ENCODE measurements at regions not wholly inside any gene's neighbourhood (a gene's known extent, or its start where the extent isn't known, plus 50 kb on each side); places are given as distances from the start of the nearest gene placed in this dataset.
"Not testable (repeated sequence)": the region's sequence is repeated elsewhere in the genome, so short reads cannot be mapped to it uniquely, and the experiment has no call there.

- H3K9me3 ChIP-seq; H3K4me3 ChIP-seq; H3K36me3 ChIP-seq; intact Hi-C loops (cut with DNase I); H3K4me1 ChIP-seq (replicated peaks); H3K27ac ChIP-seq; DNase-seq (ENCODE audit: low spot score); H3K27me3 ChIP-seq (replicated peaks; ENCODE audit: insufficient read depth): not testable (repeated sequence)
- 90% methylated on average over 1 of the region's 1 CpG for WGBS
Observed at GRCh38 chr9:42412354-42412753, 228.9 kb downstream of the SPATA31A6 start.

- no CpG with 5 or more reads among the region's 1 CpG for WGBS
- DNase-seq (ENCODE audit: low spot score); H3K4me1 ChIP-seq (replicated peaks); H3K4me3 ChIP-seq; H3K27ac ChIP-seq; H3K36me3 ChIP-seq; intact Hi-C loops (cut with DNase I); H3K9me3 ChIP-seq; H3K27me3 ChIP-seq (replicated peaks; ENCODE audit: insufficient read depth): not testable (repeated sequence)
Observed at GRCh38 chr9:42414865-42415264, 231.4 kb downstream of the SPATA31A6 start.

GRCh38 chr9:42419652-42420051 is 236.2 kb downstream of the SPATA31A6 start:
- 100% methylated on average over 1 of the region's 8 CpGs for WGBS
- H3K9me3 ChIP-seq; DNase-seq (ENCODE audit: low spot score); H3K4me3 ChIP-seq; H3K4me1 ChIP-seq (replicated peaks); H3K36me3 ChIP-seq; H3K27ac ChIP-seq; intact Hi-C loops (cut with DNase I); H3K27me3 ChIP-seq (replicated peaks; ENCODE audit: insufficient read depth): not testable (repeated sequence)

GRCh38 chr9:42420324-42420723 is 236.9 kb downstream of the SPATA31A6 start:
- intact Hi-C loops (cut with DNase I); DNase-seq (ENCODE audit: low spot score); H3K27me3 ChIP-seq (replicated peaks; ENCODE audit: insufficient read depth); H3K9me3 ChIP-seq; H3K27ac ChIP-seq; H3K36me3 ChIP-seq; H3K4me3 ChIP-seq; H3K4me1 ChIP-seq (replicated peaks): not testable (repeated sequence)
- WGBS = 82% methylated on average over 2 of the region's 2 CpGs

DNA sequence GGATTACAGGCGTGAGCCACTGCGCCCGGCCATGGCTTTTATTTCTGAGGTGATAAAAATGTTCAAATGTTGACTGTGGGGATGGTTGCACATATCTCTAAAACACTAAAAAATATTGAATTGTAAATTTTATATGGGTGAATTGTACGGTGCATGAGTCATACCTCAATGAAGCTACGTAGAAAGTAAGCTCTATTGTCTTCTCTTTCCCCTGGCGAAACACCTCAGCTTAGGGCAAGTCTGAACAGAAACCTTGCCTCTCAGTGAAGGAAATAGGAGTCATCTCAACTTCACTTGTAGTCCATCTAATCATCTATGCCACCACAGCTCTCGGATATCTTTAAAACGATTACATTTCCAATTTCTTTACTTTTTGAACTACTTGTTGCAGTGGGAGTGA is 238.2 kb downstream of the SPATA31A6 start:
- WGBS = 41% methylated on average over 8 of the region's 8 CpGs
- H3K27me3 ChIP-seq (replicated peaks; ENCODE audit: insufficient read depth); H3K4me1 ChIP-seq (replicated peaks); intact Hi-C loops (cut with DNase I); H3K27ac ChIP-seq; H3K4me3 ChIP-seq; H3K9me3 ChIP-seq; DNase-seq (ENCODE audit: low spot score); H3K36me3 ChIP-seq: not testable (repeated sequence)

DNA sequence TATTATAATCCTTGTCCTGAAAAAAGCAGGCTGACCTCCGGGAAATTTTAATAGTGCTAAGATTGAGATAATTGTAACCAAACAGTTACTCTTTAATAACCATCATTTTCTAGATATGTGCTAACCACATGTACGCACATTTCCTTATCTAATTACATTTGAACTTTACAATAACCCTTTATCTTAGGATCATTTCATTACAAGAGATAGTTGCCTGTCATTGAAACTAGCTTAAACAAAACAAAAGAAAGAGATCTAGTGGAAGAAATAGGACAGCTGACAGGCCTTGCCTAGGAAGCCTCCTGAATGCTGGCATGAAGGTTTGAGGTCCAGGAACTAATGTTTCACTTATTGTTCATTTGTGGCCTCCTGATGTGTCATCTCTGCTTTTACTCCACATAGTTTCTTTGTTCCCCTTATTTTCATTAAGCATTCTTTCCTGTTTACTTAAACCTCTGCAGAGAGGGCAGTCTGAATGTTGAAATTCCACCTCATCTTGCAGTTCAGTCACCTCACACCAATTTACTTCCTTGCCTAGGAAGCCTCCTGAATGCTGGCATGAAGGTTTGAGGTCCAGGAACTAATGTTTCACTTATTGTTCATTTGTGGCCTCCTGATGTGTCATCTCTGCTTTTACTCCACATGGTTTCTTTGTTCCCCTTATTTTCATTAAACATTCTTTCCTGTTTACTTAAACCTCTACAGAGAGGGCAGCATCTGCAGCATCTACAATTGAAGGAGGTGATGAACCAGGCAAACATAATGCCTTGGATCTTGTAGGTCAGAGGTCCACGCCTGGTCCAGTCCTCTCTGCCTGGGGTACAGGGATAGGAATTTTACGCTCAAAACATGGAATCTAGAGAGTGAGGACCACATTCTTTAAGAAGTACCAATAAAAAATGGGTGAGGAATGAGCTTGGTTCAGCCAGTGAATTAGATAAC is 247.5 kb downstream of the SPATA31A6 start:
- DNase-seq (ENCODE audit: low spot score); H3K4me1 ChIP-seq (replicated peaks); H3K27ac ChIP-seq; H3K9me3 ChIP-seq; H3K27me3 ChIP-seq (replicated peaks; ENCODE audit: insufficient read depth); H3K36me3 ChIP-seq; intact Hi-C loops (cut with DNase I); H3K4me3 ChIP-seq: not testable (repeated sequence)
- 55% methylated on average over 4 of the region's 4 CpGs for WGBS

DNA sequence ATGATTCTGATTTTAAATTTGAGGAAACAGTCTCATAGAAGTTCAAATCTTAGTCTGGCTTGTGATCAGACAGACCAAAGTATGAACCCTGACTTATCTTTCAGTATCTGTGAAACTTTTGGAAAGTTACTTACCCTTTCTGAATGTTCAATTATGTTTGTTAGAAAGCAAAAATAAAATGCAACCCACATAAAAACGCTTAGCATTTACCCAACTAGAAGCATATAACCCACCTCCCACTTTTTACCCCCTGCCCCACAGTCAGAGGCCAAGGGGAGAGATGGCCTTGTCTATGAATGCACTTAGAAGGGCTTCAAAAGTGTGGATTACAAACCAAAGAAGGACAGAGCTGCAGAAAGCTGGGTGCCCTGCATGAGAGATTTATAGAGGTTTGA is 248.2 kb downstream of the SPATA31A6 start:
- DNase-seq (ENCODE audit: low spot score); intact Hi-C loops (cut with DNase I); H3K36me3 ChIP-seq; H3K27me3 ChIP-seq (replicated peaks; ENCODE audit: insufficient read depth); H3K4me1 ChIP-seq (replicated peaks); H3K9me3 ChIP-seq; H3K27ac ChIP-seq; H3K4me3 ChIP-seq: not testable (repeated sequence)
- 88% methylated on average over 1 of the region's 1 CpG for WGBS

- H3K9me3 ChIP-seq; H3K36me3 ChIP-seq; H3K27ac ChIP-seq; DNase-seq (ENCODE audit: low spot score); H3K27me3 ChIP-seq (replicated peaks; ENCODE audit: insufficient read depth); H3K4me3 ChIP-seq; H3K4me1 ChIP-seq (replicated peaks); intact Hi-C loops (cut with DNase I): not testable (repeated sequence)
- WGBS = 60% methylated on average over 14 of the region's 15 CpGs
Observed at GRCh38 chr9:42434844-42435714, 251.6 kb downstream of the SPATA31A6 start.

DNA sequence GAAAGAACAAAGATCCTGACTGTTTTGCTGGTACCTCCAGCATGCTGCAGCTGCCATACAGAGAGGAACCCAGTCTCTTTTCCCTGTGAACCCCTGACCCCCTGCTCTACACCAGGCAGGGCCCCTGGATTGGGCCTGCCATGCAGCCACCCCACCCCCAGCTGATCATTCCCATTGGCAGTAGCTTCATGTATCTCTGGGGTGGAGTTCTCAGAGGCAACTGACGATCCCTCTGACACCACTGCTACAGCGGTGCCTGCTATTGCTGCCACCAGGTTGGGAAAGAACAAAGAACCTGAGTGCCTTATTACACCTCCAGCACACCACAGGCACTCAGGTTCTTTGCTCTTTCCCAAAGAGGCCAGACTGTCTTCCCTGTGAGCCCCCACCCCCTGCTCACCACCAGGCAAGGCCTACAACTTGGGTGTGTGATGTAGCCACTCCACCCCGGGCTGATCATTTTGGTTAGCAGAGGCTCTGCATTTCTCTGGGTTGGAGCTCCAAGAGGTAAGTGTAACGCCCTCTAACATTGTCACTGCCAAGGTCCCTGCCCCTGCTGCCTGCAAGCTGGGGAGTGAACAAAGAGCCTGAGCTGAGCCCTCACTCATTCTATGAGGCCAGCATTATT is 252.4 kb downstream of the SPATA31A6 start:
- H3K4me3 ChIP-seq; H3K9me3 ChIP-seq; intact Hi-C loops (cut with DNase I); DNase-seq (ENCODE audit: low spot score); H3K36me3 ChIP-seq; H3K27me3 ChIP-seq (replicated peaks; ENCODE audit: insufficient read depth); H3K27ac ChIP-seq; H3K4me1 ChIP-seq (replicated peaks): not testable (repeated sequence)
- WGBS = 85% methylated on average over 4 of the region's 4 CpGs

DNA sequence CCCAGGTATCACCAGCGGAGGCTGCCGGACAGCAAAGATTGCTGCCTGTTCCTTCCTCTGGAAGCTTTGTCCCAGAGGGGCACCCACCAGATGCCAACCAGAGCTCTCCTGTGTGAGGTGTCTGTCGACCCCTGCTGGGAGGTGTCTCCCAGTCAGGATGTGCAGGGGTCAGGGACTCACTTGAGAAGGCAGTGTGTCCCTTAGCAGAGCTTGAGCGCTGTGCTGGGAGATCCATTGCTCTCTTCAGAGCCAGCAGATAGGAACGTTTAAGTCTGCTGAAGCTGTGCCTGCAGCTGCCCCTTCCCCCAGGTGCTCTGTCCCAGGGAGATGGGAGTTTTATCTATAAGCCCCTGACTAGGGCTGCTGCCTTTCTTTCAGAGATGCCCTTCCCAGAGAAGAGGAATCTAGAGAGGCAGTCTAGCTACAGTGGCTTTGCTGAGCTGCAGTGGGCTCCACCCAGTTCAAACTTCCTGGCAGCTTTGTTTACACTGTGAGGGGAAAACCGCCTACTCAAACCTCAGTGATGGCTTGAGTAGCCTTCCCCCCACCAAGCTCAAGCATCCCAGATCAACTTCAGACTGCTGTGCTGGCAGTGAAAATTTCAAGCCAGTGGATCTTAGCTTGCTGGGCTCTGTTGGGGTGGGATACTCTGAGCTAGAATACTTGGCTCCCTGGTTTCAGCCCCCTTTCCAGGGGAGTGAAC is 253.7 kb downstream of the SPATA31A6 start:
- H3K4me3 ChIP-seq; DNase-seq (ENCODE audit: low spot score); H3K36me3 ChIP-seq; H3K9me3 ChIP-seq; H3K4me1 ChIP-seq (replicated peaks); intact Hi-C loops (cut with DNase I); H3K27ac ChIP-seq; H3K27me3 ChIP-seq (replicated peaks; ENCODE audit: insufficient read depth): not testable (repeated sequence)
- WGBS = 63% methylated on average over 5 of the region's 6 CpGs

- H3K27ac ChIP-seq; H3K4me1 ChIP-seq (replicated peaks); H3K27me3 ChIP-seq (replicated peaks; ENCODE audit: insufficient read depth); intact Hi-C loops (cut with DNase I); DNase-seq (ENCODE audit: low spot score); H3K4me3 ChIP-seq; H3K9me3 ChIP-seq; H3K36me3 ChIP-seq: not testable (repeated sequence)
Observed at GRCh38 chr9:42442680-42443079, 259.2 kb downstream of the SPATA31A6 start.

- H3K36me3 ChIP-seq; H3K4me1 ChIP-seq (replicated peaks); H3K27ac ChIP-seq; H3K27me3 ChIP-seq (replicated peaks; ENCODE audit: insufficient read depth); H3K4me3 ChIP-seq; intact Hi-C loops (cut with DNase I); H3K9me3 ChIP-seq; DNase-seq (ENCODE audit: low spot score): not testable (repeated sequence)
- WGBS = 42% methylated on average over 2 of the region's 2 CpGs
Observed at GRCh38 chr9:42443414-42443813, 260.0 kb downstream of the SPATA31A6 start.
